Renal pelvis (tissue), 1 donor: ENCODE measurements at regions not wholly inside any gene's neighbourhood (a gene's known extent, or its start where the extent isn't known, plus 50 kb on each side); places are given as distances from the start of the nearest gene placed in this dataset.

ENCODE experiments used
- DNase-seq: peaks from one replicate; pipeline ENCODE4 v3.0.0-alpha.2; 2013

GRCh38 chr10:61547297-61547696 is 94.1 kb upstream of the TMEM26 start:
- no peak for DNase-seq

- no peak for DNase-seq
Measured at GRCh38 chr10:61545170-61545569, 92.0 kb upstream of the TMEM26 start.

DNA sequence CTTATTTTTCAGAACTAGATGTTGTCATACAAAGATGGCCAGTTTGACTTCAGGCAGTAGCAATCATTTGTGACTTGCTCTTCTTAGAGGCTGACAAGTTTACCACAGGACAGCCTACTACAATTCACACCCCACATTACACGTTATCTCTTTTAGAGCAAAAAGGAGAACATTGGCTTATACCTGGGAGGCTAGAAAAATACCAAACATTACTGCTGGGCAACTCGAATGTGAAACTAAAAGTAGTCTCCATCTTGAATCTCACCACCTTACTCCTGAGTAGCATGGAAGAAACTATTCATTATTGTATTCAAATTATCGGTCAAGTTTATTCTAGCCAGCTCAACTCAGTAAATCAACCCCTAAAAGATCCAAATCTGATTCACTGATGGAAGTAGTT is 90.7 kb upstream of the TMEM26 start:
- no peak for DNase-seq

DNA sequence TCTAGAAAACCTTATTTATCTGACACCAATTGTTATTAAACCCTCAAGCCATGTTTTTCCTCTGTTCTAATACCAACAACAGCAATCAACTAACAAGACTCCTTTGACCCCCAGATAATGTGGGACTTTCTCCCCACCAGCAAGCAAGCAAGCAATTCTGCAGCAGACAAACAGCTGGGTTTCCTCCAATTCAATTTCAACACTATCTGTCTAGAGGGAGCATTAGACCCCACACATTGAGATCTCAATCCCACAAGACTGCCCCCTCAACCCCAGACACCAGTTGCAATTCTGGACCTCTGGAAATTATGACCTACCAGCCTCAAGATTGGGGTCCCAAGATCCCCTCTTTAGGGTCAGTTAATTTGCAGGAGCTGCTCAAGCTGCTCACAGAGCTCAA is 89.4 kb upstream of the TMEM26 start:
- DNase-seq = peak; percentile 30

DNA sequence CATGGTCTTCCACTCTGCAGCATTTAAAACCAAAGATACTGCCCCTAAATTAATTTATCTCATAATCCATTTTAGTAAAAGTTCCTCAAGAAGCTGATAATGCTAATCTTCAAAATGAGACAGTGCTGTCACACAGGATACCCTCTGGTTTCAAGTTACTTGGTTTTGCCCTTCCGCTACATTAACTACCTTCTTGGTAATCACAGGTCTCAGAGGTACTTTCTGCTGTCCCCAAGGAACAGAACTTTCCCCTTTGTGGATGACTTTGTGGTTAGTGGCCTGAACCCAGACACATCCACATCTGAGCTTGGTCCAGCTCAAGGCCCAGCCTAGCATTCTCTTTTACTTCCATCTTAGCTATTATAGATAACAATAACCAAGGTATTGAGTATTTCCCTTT is 88.8 kb upstream of the TMEM26 start:
- no peak for DNase-seq

DNA sequence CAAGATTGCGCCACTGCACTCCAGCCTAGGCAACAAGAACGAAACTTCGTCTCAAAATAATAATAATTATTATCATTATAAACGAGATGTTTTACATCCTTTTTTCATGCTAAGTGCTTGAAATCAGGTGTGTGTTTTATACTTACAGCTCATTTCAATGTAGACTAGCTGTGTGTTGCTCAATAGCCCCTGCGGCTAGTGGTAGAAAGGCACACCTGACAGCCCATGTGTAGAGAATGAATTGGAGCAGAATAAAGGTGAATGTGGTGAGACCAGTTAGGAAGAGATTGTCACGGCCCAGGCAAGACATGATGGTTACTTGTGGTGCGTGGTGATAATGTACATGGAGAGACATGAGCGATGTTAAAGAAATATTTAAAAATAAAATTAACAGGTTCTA is 86.7 kb upstream of the TMEM26 start:
- DNase-seq = no peak

GRCh38 chr10:61529208-61529607 is 76.0 kb upstream of the TMEM26 start:
- no peak for DNase-seq

- no peak for DNase-seq
Measured at GRCh38 chr10:61503051-61503450, 49.9 kb upstream of the TMEM26 start.
